Body of pancreas (tissue), 4 donors: ENCODE measurements at regions not wholly inside any gene's neighbourhood (a gene's known extent, or its start where the extent isn't known, plus 50 kb on each side); places are given as distances from the start of the nearest gene placed in this dataset.

Experiments
- CTCF ChIP-seq, 7 experiments: fragments of 450-650 bp in 4 of 7; fragments of 200-600 bp in 3 of 7; sonication (generic) in 3 of 7; IDR thresholded peaks; one replicate each; pipeline ENCODE4 v1.5.1; 2016 to 2019; ENCODE audit warnings: antibody characterized with exemption in 7 of 7
- POLR2A ChIP-seq, 3 donors: fragments of 450-650 bp; IDR thresholded peaks; one replicate each; pipeline ENCODE4 v1.6.1; 2016; ENCODE audit warnings: antibody characterized with exemption in 3 of 3, mild to moderate bottlenecking in 2 of 3

- TF ChIP-seq CTCF (IDR thresholded peaks at IDR 0.05) (no peak), POLR2A (IDR thresholded peaks at IDR 0.05) (no peak)
These were observed 193.6 kb upstream of the LRRC3B start for GRCh38 chr3:26428992-26429391.
